Skeletal muscle tissue (tissue), 3 donors: ENCODE measurements at regions not wholly inside any gene's neighbourhood (a gene's known extent, or its start where the extent isn't known, plus 50 kb on each side); places are given as distances from the start of the nearest gene placed in this dataset.

Source experiments
- H3K27ac ChIP-seq: one replicate; pipeline ENCODE4 v1.7.0; 2013; ENCODE audit warnings: mild to moderate bottlenecking, low read depth, low read length, inconsistent platforms
- H3K27me3 ChIP-seq, 3 donors: one replicate each; pipeline ENCODE4 v1.7.0; 2013; ENCODE audit warnings: low read length in 3 of 3; ENCODE audit not compliant: control insufficient read depth in 3 of 3, insufficient read depth in 3 of 3
- H3K36me3 ChIP-seq, 3 donors: one replicate each; pipeline ENCODE4 v1.7.0; 2013; ENCODE audit warnings: low read length in 3 of 3; ENCODE audit not compliant: control insufficient read depth in 3 of 3, insufficient read depth in 3 of 3
- H3K4me1 ChIP-seq, 3 donors: one replicate each; pipeline ENCODE4 v1.7.0; 2013; ENCODE audit warnings: low read length in 3 of 3, mild to moderate bottlenecking in 3 of 3; ENCODE audit not compliant: control insufficient read depth in 3 of 3, insufficient read depth in 3 of 3
- H3K4me3 ChIP-seq, 3 donors: one replicate each; pipeline ENCODE4 v1.7.0; 2013; ENCODE audit warnings: low read length in 3 of 3
- H3K9ac ChIP-seq, 3 donors: one replicate each; pipeline ENCODE4 v1.7.0; 2013; ENCODE audit warnings: low read length in 3 of 3, mild to moderate bottlenecking in 3 of 3, moderate library complexity in 2 of 3, low read depth in 1 of 3
- H3K9me3 ChIP-seq, 3 donors: one replicate each; pipeline ENCODE4 v1.7.0; 2013; ENCODE audit warnings: low read length in 3 of 3; ENCODE audit not compliant: control insufficient read depth in 3 of 3
- donor health status: Osteomylitis.

- H3K27ac ChIP-seq: no peak overlapping the region
- no peaks in the 10 kb centered on the region for H3K36me3 ChIP-seq
- H3K4me3 ChIP-seq: no peak overlapping the region
- no peaks in the 10 kb centered on the region for H3K4me1 ChIP-seq
- H3K9me3 ChIP-seq: peaks cover 0 to 2% (median 0%) of the 10 kb centered on the region in 3 donors
- H3K9ac ChIP-seq: no peak overlapping the region
- no peaks in the 10 kb centered on the region for H3K27me3 ChIP-seq
Observed at GRCh38 chr10:36057731-36058130, 415.6 kb upstream of the FZD8 start.

GRCh38 chr10:36057180-36057579 is 415.1 kb upstream of the FZD8 start:
- H3K27me3 ChIP-seq: no peaks in the 10 kb centered on the region
- H3K36me3 ChIP-seq: no peaks in the 10 kb centered on the region
- H3K9me3 ChIP-seq: peaks cover 0 to 2% (median 0%) of the 10 kb centered on the region in 3 donors
- H3K27ac ChIP-seq: no peak overlapping the region
- H3K4me3 ChIP-seq: no peak overlapping the region
- H3K9ac ChIP-seq: no peak overlapping the region
- H3K4me1 ChIP-seq: no peaks in the 10 kb centered on the region

GRCh38 chr10:36053775-36054174 is 411.7 kb upstream of the FZD8 start:
- H3K9me3 ChIP-seq: peaks cover 0 to 2% (median 0%) of the 10 kb centered on the region in 3 donors
- no peak overlapping the region for H3K4me3 ChIP-seq
- H3K27ac ChIP-seq: no peak overlapping the region
- no peak overlapping the region for H3K9ac ChIP-seq
- H3K27me3 ChIP-seq: no peaks in the 10 kb centered on the region
- peaks cover 0 to 7% (median 3%) of the 10 kb centered on the region in 3 donors for H3K4me1 ChIP-seq
- no peaks in the 10 kb centered on the region for H3K36me3 ChIP-seq

- no peaks in the 10 kb centered on the region for H3K27me3 ChIP-seq
Observed at GRCh38 chr10:36053271-36053670, 411.2 kb upstream of the FZD8 start.

GRCh38 chr10:36051500-36051991 is 409.4 kb upstream of the FZD8 start:
- no peak overlapping the region for H3K4me3 ChIP-seq
- H3K36me3 ChIP-seq: no peaks in the 10 kb centered on the region
- no peak overlapping the region for H3K9ac ChIP-seq
- H3K4me1 ChIP-seq: peaks cover 0 to 7% (median 3%) of the 10 kb centered on the region in 3 donors
- H3K27me3 ChIP-seq: no peaks in the 10 kb centered on the region
- no peak overlapping the region for H3K27ac ChIP-seq
- H3K9me3 ChIP-seq: peaks cover 0 to 2% (median 0%) of the 10 kb centered on the region in 3 donors

More at GRCh38 chr10:36053271-36053670, 411.2 kb upstream of the FZD8 start:
- Histone ChIP-seq H3K9me3 (peaks cover 0 to 2% (median 0%) of the 10 kb centered on the region in 3 donors), H3K36me3 (no peaks in the 10 kb centered on the region), H3K4me1 (peaks cover 0 to 7% (median 3%) of the 10 kb centered on the region in 3 donors), H3K9ac (no peak overlapping the region), H3K27ac (no peak overlapping the region), H3K4me3 (no peak overlapping the region)

GRCh38 chr10:36050763-36051499 is 408.8 kb upstream of the FZD8 start:
- Histone ChIP-seq H3K9me3 (peaks cover 0 to 2% (median 0%) of the 10 kb centered on the region in 3 donors), H3K4me1 (peaks cover 0 to 7% (median 3%) of the 10 kb centered on the region in 3 donors), H3K36me3 (no peaks in the 10 kb centered on the region), H3K9ac (no peak overlapping the region), H3K4me3 (no peak overlapping the region), H3K27me3 (no peaks in the 10 kb centered on the region), H3K27ac (no peak overlapping the region)

GRCh38 chr10:36048780-36049179 is 406.7 kb upstream of the FZD8 start:
- Histone ChIP-seq H3K9ac (no peak overlapping the region), H3K4me3 (no peak overlapping the region), H3K27ac (no peak overlapping the region), H3K36me3 (no peaks in the 10 kb centered on the region), H3K27me3 (no peaks in the 10 kb centered on the region), H3K4me1 (peaks cover 0 to 7% (median 3%) of the 10 kb centered on the region in 3 donors), H3K9me3 (no peaks in the 10 kb centered on the region)

GRCh38 chr10:36048236-36048635 is 406.1 kb upstream of the FZD8 start:
- H3K4me1 ChIP-seq: peaks cover 0 to 7% (median 3%) of the 10 kb centered on the region in 3 donors
- H3K27ac ChIP-seq: no peak overlapping the region
- H3K36me3 ChIP-seq: no peaks in the 10 kb centered on the region

GRCh38 chr10:36042135-36042534 is 400.0 kb upstream of the FZD8 start:
- Histone ChIP-seq H3K4me3 (no peak overlapping the region), H3K4me1 (no peaks in the 10 kb centered on the region), H3K36me3 (no peaks in the 10 kb centered on the region), H3K27me3 (no peaks in the 10 kb centered on the region), H3K27ac (no peak overlapping the region), H3K9me3 (no peaks in the 10 kb centered on the region), H3K9ac (no peak overlapping the region)

More at GRCh38 chr10:36048236-36048635, 406.1 kb upstream of the FZD8 start:
- H3K9me3 ChIP-seq: no peaks in the 10 kb centered on the region
- H3K27me3 ChIP-seq: no peaks in the 10 kb centered on the region
- no peak overlapping the region for H3K9ac ChIP-seq
- no peak overlapping the region for H3K4me3 ChIP-seq

GRCh38 chr10:36038316-36038955 is 396.3 kb upstream of the FZD8 start:
- H3K36me3 ChIP-seq: no peaks in the 10 kb centered on the region
- no peak overlapping the region for H3K9ac ChIP-seq
- H3K9me3 ChIP-seq: no peaks in the 10 kb centered on the region
- no peaks in the 10 kb centered on the region for H3K27me3 ChIP-seq
- no peak overlapping the region for H3K4me3 ChIP-seq
- no peak overlapping the region for H3K27ac ChIP-seq
- no peaks in the 10 kb centered on the region for H3K4me1 ChIP-seq
